Keratinocyte (primary cell): ENCODE measurements at regions not wholly inside any gene's neighbourhood (a gene's known extent, or its start where the extent isn't known, plus 50 kb on each side); places are given as distances from the start of the nearest gene placed in this dataset.

ENCODE experiments used
- EZH2 ChIP-seq: IDR thresholded peaks from one replicate; pipeline ENCODE4 v1.6.1; 2012; ENCODE audit warnings: inconsistent platforms, mild to moderate bottlenecking, low read length, moderate library complexity
- TF ChIP-seq, protein P1 (sequence below), 3 experiments: IDR thresholded peaks in 1 of 3; conservative IDR thresholded peaks in 1 of 3; optimal IDR thresholded peaks in 1 of 3; 2 replicates in 2 of 3; 3 replicates in 1 of 3; pipeline versions ENCODE3 to v1.5.1; 2011; ENCODE audit warnings: low read length in 3 of 3, mild to moderate bottlenecking in 3 of 3, moderate library complexity in 2 of 3, control low read depth in 1 of 3, inconsistent platforms in 1 of 3; ENCODE audit not compliant: insufficient read depth in 2 of 3; ENCODE audit errors: extremely low read depth in 1 of 3

DNA sequence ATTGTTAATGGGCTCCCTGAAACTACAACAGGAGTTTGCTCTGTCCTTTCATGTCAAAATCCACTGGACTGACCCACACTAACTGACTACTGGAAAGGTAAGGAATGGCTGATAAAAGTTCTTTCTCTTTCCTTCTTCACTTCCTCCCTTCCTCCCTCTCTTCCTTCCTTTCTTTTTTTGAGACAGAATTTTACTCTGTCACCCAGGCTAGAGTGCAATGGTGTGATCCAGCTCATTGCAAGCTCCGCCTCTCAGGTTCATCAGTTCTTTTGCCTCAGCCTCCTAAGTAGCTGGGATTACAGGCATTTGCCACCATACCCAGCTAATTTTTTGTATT lies 85.2 kb downstream of the IGLL1 start:
- TF ChIP-seq, protein P1, sequence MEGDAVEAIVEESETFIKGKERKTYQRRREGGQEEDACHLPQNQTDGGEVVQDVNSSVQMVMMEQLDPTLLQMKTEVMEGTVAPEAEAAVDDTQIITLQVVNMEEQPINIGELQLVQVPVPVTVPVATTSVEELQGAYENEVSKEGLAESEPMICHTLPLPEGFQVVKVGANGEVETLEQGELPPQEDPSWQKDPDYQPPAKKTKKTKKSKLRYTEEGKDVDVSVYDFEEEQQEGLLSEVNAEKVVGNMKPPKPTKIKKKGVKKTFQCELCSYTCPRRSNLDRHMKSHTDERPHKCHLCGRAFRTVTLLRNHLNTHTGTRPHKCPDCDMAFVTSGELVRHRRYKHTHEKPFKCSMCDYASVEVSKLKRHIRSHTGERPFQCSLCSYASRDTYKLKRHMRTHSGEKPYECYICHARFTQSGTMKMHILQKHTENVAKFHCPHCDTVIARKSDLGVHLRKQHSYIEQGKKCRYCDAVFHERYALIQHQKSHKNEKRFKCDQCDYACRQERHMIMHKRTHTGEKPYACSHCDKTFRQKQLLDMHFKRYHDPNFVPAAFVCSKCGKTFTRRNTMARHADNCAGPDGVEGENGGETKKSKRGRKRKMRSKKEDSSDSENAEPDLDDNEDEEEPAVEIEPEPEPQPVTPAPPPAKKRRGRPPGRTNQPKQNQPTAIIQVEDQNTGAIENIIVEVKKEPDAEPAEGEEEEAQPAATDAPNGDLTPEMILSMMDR (optimal IDR thresholded peaks at IDR 0.05 in 1 of 3, IDR thresholded peaks at IDR 0.05 in 1 of 3, conservative IDR thresholded peaks at IDR 0.05 in 1 of 3; ENCODE audit: extremely low read depth in 1 of 3, insufficient read depth in 2 of 3, low read length in 3 of 3), result no peak
- no peak for TF ChIP-seq EZH2
